HEK293 (cell line): ENCODE measurements at regions not wholly inside any gene's neighbourhood (a gene's known extent, or its start where the extent isn't known, plus 50 kb on each side); places are given as distances from the start of the nearest gene placed in this dataset.

Source experiments
- CTCF ChIP-seq: fragments of 450-650 bp; formaldehyde crosslinking; IDR thresholded peaks from 2 replicates; pipeline ENCODE4 v1.5.1; 2016; ENCODE audit warnings: missing biosample characterization, missing genetic modification characterization
- KLF10 ChIP-seq: fragments of 450-650 bp; IDR thresholded peaks from 2 replicates; pipeline ENCODE4 v1.5.1; 2018; ENCODE audit warnings: missing biosample characterization, mild to moderate bottlenecking, missing genetic modification characterization
- KLF9 ChIP-seq: fragments of 450-650 bp; formaldehyde crosslinking; IDR thresholded peaks from 2 replicates; pipeline ENCODE4 v1.5.1; 2016; ENCODE audit warnings: missing biosample characterization, missing genetic modification characterization, low read depth
- MYNN ChIP-seq: fragments of 450-650 bp; formaldehyde crosslinking; IDR thresholded peaks from 2 replicates; pipeline ENCODE4 v1.5.1; 2016; ENCODE audit warnings: missing biosample characterization, missing genetic modification characterization, borderline replicate concordance
- PRDM10 ChIP-seq: fragments of 450-650 bp; formaldehyde crosslinking; IDR thresholded peaks from 2 replicates; pipeline ENCODE4 v1.5.1; 2016; ENCODE audit warnings: missing biosample characterization, missing genetic modification characterization
- SETDB1 ChIP-seq: IDR thresholded peaks from one replicate; pipeline ENCODE4 v1.6.1; 2017; ENCODE audit warnings: mild to moderate bottlenecking, low read length, moderate library complexity, mixed read lengths; ENCODE audit not compliant: insufficient read length
- TSHZ1 ChIP-seq: fragments of 450-650 bp; formaldehyde crosslinking; IDR thresholded peaks from 2 replicates; pipeline ENCODE4 v1.5.1; 2016; ENCODE audit warnings: missing biosample characterization, missing genetic modification characterization, borderline replicate concordance
- ZBTB11 ChIP-seq: fragments of 450-650 bp; formaldehyde crosslinking; conservative IDR thresholded peaks from 2 replicates; pipeline ENCODE4 v1.5.1; 2016; ENCODE audit warnings: low read depth, missing biosample characterization, missing genetic modification characterization
- ZNF239 ChIP-seq: fragments of 450-650 bp; formaldehyde crosslinking; IDR thresholded peaks from 2 replicates; pipeline ENCODE4 v1.5.1; 2016; ENCODE audit warnings: missing biosample characterization, missing genetic modification characterization
- ZNF274 ChIP-seq, 2 experiments: fragments of 200-500 bp in 1 of 2; fragments of 450-650 bp in 1 of 2; sonication (Bioruptor generic) in 1 of 2; formaldehyde crosslinking in 1 of 2; IDR thresholded peaks; 2 replicates each; pipeline versions ENCODE4 v1.5.1 to v1.6.1; 2014 to 2016; ENCODE audit warnings: borderline replicate concordance in 1 of 2, inconsistent platforms in 1 of 2, low read length in 1 of 2, missing biosample characterization in 1 of 2, missing genetic modification characterization in 1 of 2
- ZNF335 ChIP-seq: fragments of 450-650 bp; formaldehyde crosslinking; conservative IDR thresholded peaks from 2 replicates; pipeline ENCODE4 v1.5.1; 2016; ENCODE audit warnings: missing biosample characterization, missing genetic modification characterization
- ZNF341 ChIP-seq: fragments of 450-650 bp; formaldehyde crosslinking; IDR thresholded peaks from 2 replicates; pipeline ENCODE4; 2016; ENCODE audit warnings: low read depth, missing biosample characterization, missing genetic modification characterization
- ZNF404 ChIP-seq: fragments of 450-650 bp; formaldehyde crosslinking; IDR thresholded peaks from 2 replicates; pipeline ENCODE4 v1.5.1; 2017; ENCODE audit warnings: missing biosample characterization, missing genetic modification characterization
- ZNF530 ChIP-seq: fragments of 450-650 bp; formaldehyde crosslinking; IDR thresholded peaks from 2 replicates; pipeline ENCODE4 v1.5.1; 2016; ENCODE audit warnings: low read depth, missing biosample characterization, missing genetic modification characterization

- TF ChIP-seq SETDB1 (no peak), ZNF239 (tag by site-specific recombination) (no peak), CTCF (no peak), KLF9 (no peak), ZNF341 (tag by site-specific recombination) (no peak), ZNF274 (IDR thresholded peaks at IDR 0.05; ENCODE audit: low read length) (no peak), ZNF274 (tag by site-specific recombination; IDR thresholded peaks at IDR 0.05; ENCODE audit: borderline replicate concordance) (no peak), MYNN (tag by site-specific recombination) (no peak), ZNF530 (tag by site-specific recombination) (no peak), KLF10 (tag by site-specific recombination) (no peak), ZBTB11 (tag by site-specific recombination) (no peak), ZNF404 (tag by site-specific recombination) (no peak), TSHZ1 (no peak), ZNF335 (no peak), PRDM10 (no peak)
Observed at GRCh38 chr3:30343861-30344260, 262.5 kb upstream of the TGFBR2 start.
